WTC11 (cell line): ENCODE measurements at regions not wholly inside any gene's neighbourhood (a gene's known extent, or its start where the extent isn't known, plus 50 kb on each side); places are given as distances from the start of the nearest gene placed in this dataset.

Experiments
- ATAC-seq: fragments of 200-7000 bp; cut with Tn5 transposase; 2 replicates; pipeline ENCODE4 v1.10.0; 2021; ENCODE audit warnings: mild to moderate bottlenecking, moderate library complexity
- CTCF ChIA-PET: fragments of 300-600 bp; sonication (Branson Sonifier 250); formaldehyde crosslinking; loops from one replicate; lab custom pipeline; 2021; ENCODE audit warnings: antibody characterized with exemption; lab: Charles Lee
- POLR2A ChIA-PET: fragments of 350-600 bp; sonication (Branson Sonifier 250); formaldehyde crosslinking; loops from one replicate; lab custom pipeline; 2021; ENCODE audit warnings: antibody characterized with exemption; lab: Charles Lee
- DNase-seq: peaks from one replicate; pipeline ENCODE4 v3.0.0; 2021; ENCODE audit warnings: low spot score
- H3K27ac Mint-ChIP-seq: 2 replicates; pipeline ENCODE4 v1.8.0; 2021; ENCODE audit warnings: mixed read lengths
- H3K27me3 Mint-ChIP-seq: 2 replicates; pipeline ENCODE4 v1.8.0; 2021; ENCODE audit warnings: low read depth, mild to moderate bottlenecking, moderate library complexity, mixed read lengths
- H3K36me3 Mint-ChIP-seq: 2 replicates; pipeline ENCODE4 v1.8.0; 2021; ENCODE audit warnings: mixed read lengths
- H3K4me1 Mint-ChIP-seq: 2 replicates; pipeline ENCODE4 v1.8.0; 2022; ENCODE audit warnings: mixed read lengths
- H3K4me3 Mint-ChIP-seq: 2 replicates; pipeline ENCODE4 v1.8.0; 2021; ENCODE audit warnings: mild to moderate bottlenecking, moderate library complexity, mixed read lengths
- H3K9me3 Mint-ChIP-seq: 2 replicates; pipeline ENCODE4 v1.8.0; 2021; ENCODE audit warnings: mixed read lengths
- ATF1 ChIP-seq: sonication (generic); formaldehyde crosslinking; IDR thresholded peaks from 2 replicates; pipeline ENCODE4 v1.8.1; 2023; ENCODE audit warnings: mild to moderate bottlenecking, moderate library complexity, missing genetic modification reagents
- ERG ChIP-seq: fragments of 250-450 bp; sonication (Bioruptor Pico); IDR thresholded peaks from 2 replicates; pipeline ENCODE4 v1.8.0; 2021; ENCODE audit warnings: mild to moderate bottlenecking
- ESRRA ChIP-seq: sonication (generic); formaldehyde crosslinking; IDR thresholded peaks from 2 replicates; pipeline ENCODE4 v1.8.1; 2022; ENCODE audit warnings: mild to moderate bottlenecking, missing genetic modification reagents, borderline replicate concordance
- FOXK1 ChIP-seq: sonication (generic); formaldehyde crosslinking; IDR thresholded peaks from 2 replicates; pipeline ENCODE4 v1.8.0; 2022; ENCODE audit warnings: mild to moderate bottlenecking, moderate library complexity, missing genetic modification reagents
- FOXP1 ChIP-seq: sonication (generic); formaldehyde crosslinking; IDR thresholded peaks from 2 replicates; pipeline ENCODE4 v1.8.0; 2022; ENCODE audit warnings: missing genetic modification reagents, mild to moderate bottlenecking, moderate library complexity, borderline replicate concordance
- FOXP4 ChIP-seq: sonication (generic); formaldehyde crosslinking; IDR thresholded peaks from 2 replicates; pipeline ENCODE4 v1.8.0; 2022; ENCODE audit warnings: mild to moderate bottlenecking, missing genetic modification reagents
- GABPB1 ChIP-seq: sonication (generic); formaldehyde crosslinking; IDR thresholded peaks from 2 replicates; pipeline ENCODE4 v1.8.1; 2023; ENCODE audit warnings: mild to moderate bottlenecking, missing genetic modification reagents
- IRF1 ChIP-seq: sonication (generic); formaldehyde crosslinking; IDR thresholded peaks from 2 replicates; pipeline ENCODE4 v1.8.0; 2023; ENCODE audit warnings: missing genetic modification reagents
- JUN ChIP-seq: sonication (generic); formaldehyde crosslinking; IDR thresholded peaks from 2 replicates; pipeline ENCODE4 v1.8.0; 2023; ENCODE audit warnings: mild to moderate bottlenecking, missing genetic modification reagents
- MXD4 ChIP-seq: fragments of 250-450 bp; sonication (Bioruptor Pico); IDR thresholded peaks from 2 replicates; pipeline ENCODE4 v1.8.0; 2021; ENCODE audit warnings: mild to moderate bottlenecking, moderate library complexity, borderline replicate concordance
- NFE2L1 ChIP-seq: sonication (generic); formaldehyde crosslinking; IDR thresholded peaks from 2 replicates; pipeline ENCODE4 v1.8.1; 2023; ENCODE audit warnings: missing genetic modification reagents
- SMAD3 ChIP-seq: sonication (generic); formaldehyde crosslinking; IDR thresholded peaks from 2 replicates; pipeline ENCODE4 v1.8.0; 2022; ENCODE audit warnings: missing genetic modification reagents, mild to moderate bottlenecking, borderline replicate concordance
- TCF7 ChIP-seq: sonication (generic); formaldehyde crosslinking; IDR thresholded peaks from 2 replicates; pipeline ENCODE4 v1.8.0; 2022; ENCODE audit warnings: mild to moderate bottlenecking, low read depth, missing genetic modification reagents, moderate library complexity
- ZBTB21 ChIP-seq: sonication (generic); formaldehyde crosslinking; IDR thresholded peaks from 2 replicates; pipeline ENCODE4 v1.8.1; 2023; ENCODE audit warnings: mild to moderate bottlenecking, missing genetic modification reagents, borderline replicate concordance
- ZNF121 ChIP-seq: sonication (generic); formaldehyde crosslinking; IDR thresholded peaks from 2 replicates; pipeline ENCODE4 v1.8.0; 2023; ENCODE audit warnings: missing genetic modification reagents
- ZNF219 ChIP-seq: sonication (generic); formaldehyde crosslinking; IDR thresholded peaks from 2 replicates; pipeline ENCODE4 v1.8.0; 2023; ENCODE audit warnings: missing genetic modification reagents, mild to moderate bottlenecking, borderline replicate concordance
- ZNF263 ChIP-seq: sonication (generic); formaldehyde crosslinking; IDR thresholded peaks from 2 replicates; pipeline ENCODE4 v1.8.1; 2022; ENCODE audit warnings: low read depth, mild to moderate bottlenecking, moderate library complexity, missing genetic modification reagents
- ZNF425 ChIP-seq: fragments of 250-450 bp; sonication (Bioruptor Pico); conservative IDR thresholded peaks from 2 replicates; pipeline ENCODE4 v1.9.0; 2021; ENCODE audit warnings: mild to moderate bottlenecking
- TF ChIP-seq, protein P1 (sequence below): sonication (generic); formaldehyde crosslinking; IDR thresholded peaks from 2 replicates; pipeline ENCODE4 v1.8.1; 2022; ENCODE audit warnings: mild to moderate bottlenecking, missing genetic modification reagents, moderate library complexity, borderline replicate concordance
- TF ChIP-seq, protein P2 (sequence below): sonication (generic); formaldehyde crosslinking; IDR thresholded peaks from 2 replicates; pipeline ENCODE4 v1.8.1; 2022; ENCODE audit warnings: mild to moderate bottlenecking, moderate library complexity, missing genetic modification reagents

- Mint-ChIP-seq H3K27me3 (peaks cover 33% of the 10 kb centered on the region), H3K4me3 (no peak overlapping the region), H3K4me1 (no peaks in the 10 kb centered on the region), H3K9me3 (peaks cover 12% of the 10 kb centered on the region), H3K36me3 (peaks cover 6% of the 10 kb centered on the region; the same call in 1 of the 2 replicates), H3K27ac (no peak overlapping the region)
- DNase-seq = no peak
- ChIA-PET POLR2A (no interaction called here), CTCF (no interaction called here)
- ATAC-seq = no peak
- TF ChIP-seq GABPB1 (CRISPR knock-in tag) (no peak), ZBTB21 (CRISPR knock-in tag) (no peak), ZNF121 (CRISPR knock-in tag) (no peak), FOXP4 (no peak)
- TF ChIP-seq, protein P1, sequence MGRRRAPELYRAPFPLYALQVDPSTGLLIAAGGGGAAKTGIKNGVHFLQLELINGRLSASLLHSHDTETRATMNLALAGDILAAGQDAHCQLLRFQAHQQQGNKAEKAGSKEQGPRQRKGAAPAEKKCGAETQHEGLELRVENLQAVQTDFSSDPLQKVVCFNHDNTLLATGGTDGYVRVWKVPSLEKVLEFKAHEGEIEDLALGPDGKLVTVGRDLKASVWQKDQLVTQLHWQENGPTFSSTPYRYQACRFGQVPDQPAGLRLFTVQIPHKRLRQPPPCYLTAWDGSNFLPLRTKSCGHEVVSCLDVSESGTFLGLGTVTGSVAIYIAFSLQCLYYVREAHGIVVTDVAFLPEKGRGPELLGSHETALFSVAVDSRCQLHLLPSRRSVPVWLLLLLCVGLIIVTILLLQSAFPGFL (CRISPR knock-in tag) = no peak
These were observed 90.1 kb upstream of the FOXC1 start for GRCh38 chr6:1519597-1519996.

DNA sequence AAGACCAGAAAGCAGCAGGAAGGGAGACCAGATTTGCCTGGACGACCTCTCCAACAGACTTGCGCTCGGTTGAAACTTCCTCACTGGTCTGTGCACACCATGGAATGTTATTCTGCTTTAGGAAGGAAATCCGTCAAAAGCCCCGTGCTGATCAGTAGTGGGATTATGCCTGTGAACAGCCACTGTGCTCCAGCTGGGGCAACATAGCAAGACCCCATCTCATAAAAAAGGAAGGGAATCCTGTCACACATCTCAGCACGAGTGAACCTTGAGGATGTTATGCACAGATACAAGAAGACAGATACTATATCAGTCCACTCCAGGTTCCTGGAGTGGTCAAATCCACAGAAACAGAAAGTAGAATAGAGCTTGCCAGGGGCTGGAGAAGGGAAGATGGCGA is 86.9 kb upstream of the FOXC1 start:
- Mint-ChIP-seq H3K36me3 (peaks cover 7% of the 10 kb centered on the region; the same call in 1 of the 2 replicates), H3K4me1 (peaks cover 15% of the 10 kb centered on the region), H3K9me3 (peaks cover 12% of the 10 kb centered on the region), H3K27me3 (peaks cover 65% of the 10 kb centered on the region), H3K4me3 (no peak overlapping the region), H3K27ac (no peak overlapping the region)
- DNase-seq (no peak), ATAC-seq (no peak)
- CTCF ChIA-PET = interaction anchor here (1.5 to 2.2 kb wide), 3 partner anchors 13 to 86 kb away, joined by 6 to 8 read pairs (median 8); no protein-coding TSS in a partner anchor
- POLR2A ChIA-PET = no interaction called here
- TF ChIP-seq ZNF121 (CRISPR knock-in tag) = peak; percentile 65
- TF ChIP-seq ZNF425 (CRISPR knock-in tag) = no peak

DNA sequence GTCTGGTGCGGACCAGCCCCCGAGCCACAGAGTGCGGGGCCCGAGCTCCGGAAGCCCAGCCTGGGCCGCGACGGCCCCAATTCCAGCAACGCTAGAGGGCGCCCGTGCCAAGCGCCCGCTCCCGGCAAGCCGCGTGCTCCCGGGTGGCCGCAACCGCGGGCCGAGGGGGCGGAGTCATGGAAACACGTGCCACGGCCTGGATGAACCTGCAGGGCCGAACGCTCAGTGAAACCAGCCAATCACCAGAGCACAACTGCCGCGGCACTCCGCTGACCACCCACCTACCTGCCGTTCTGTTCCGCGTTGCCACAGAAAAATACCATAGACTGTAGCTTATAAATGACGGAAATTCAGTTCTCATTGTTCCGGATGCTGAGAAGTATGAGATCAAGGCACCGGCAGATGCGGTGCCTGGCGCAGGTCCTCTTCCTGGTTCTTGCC is 85.7 kb upstream of the FOXC1 start:
- Mint-ChIP-seq H3K9me3 (peaks cover 12% of the 10 kb centered on the region), H3K4me1 (peaks cover 18% of the 10 kb centered on the region), H3K27me3 (peaks cover 78% of the 10 kb centered on the region), H3K36me3 (peaks cover 7% of the 10 kb centered on the region; the same call in 1 of the 2 replicates), H3K4me3 (no peak overlapping the region), H3K27ac (no peak overlapping the region)
- ChIA-PET POLR2A (no interaction called here), CTCF (interaction anchor here (0.6 to 2.7 kb wide), 36 partner anchors 9 to 1260 kb away, joined by 3 to 23 read pairs (median 4); no protein-coding TSS in a partner anchor)
- ATAC-seq (peak; percentile 82), DNase-seq (peak; percentile 91)
- TF ChIP-seq ZNF263 (CRISPR knock-in tag) (peak; percentile 77), TCF7 (peak; percentile 46; the same call in 1 of the 2 replicates), IRF1 (CRISPR knock-in tag) (peak; percentile 98), NFE2L1 (CRISPR knock-in tag) (peak; percentile 96), SMAD3 (CRISPR knock-in tag) (peak; percentile 98), JUN (CRISPR knock-in tag) (peak; percentile 94), ATF1 (CRISPR knock-in tag) (no peak), ERG (CRISPR knock-in tag) (no peak), FOXK1 (CRISPR knock-in tag) (peak; percentile 96), FOXP1 (CRISPR knock-in tag) (peak; percentile 99), MXD4 (CRISPR knock-in tag) (no peak), ZNF219 (peak; percentile 96; the same call in 1 of the 2 replicates), ESRRA (CRISPR knock-in tag) (peak; percentile 94; the same call in 1 of the 2 replicates), FOXP4 (peak; percentile 99)
- TF ChIP-seq, protein P2, sequence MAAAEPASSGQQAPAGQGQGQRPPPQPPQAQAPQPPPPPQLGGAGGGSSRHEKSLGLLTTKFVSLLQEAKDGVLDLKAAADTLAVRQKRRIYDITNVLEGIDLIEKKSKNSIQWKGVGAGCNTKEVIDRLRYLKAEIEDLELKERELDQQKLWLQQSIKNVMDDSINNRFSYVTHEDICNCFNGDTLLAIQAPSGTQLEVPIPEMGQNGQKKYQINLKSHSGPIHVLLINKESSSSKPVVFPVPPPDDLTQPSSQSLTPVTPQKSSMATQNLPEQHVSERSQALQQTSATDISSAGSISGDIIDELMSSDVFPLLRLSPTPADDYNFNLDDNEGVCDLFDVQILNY = peak; percentile 97
